Liver (tissue), 8 donors: ENCODE measurements at regions not wholly inside any gene's neighbourhood (a gene's known extent, or its start where the extent isn't known, plus 50 kb on each side); places are given as distances from the start of the nearest gene placed in this dataset.

ENCODE experiments used
- DNase-seq: peaks from one replicate; pipeline ENCODE4 v3.0.0-alpha.2; 2017; ENCODE audit warnings: low spot score
- H3K27ac ChIP-seq, 2 donors: one replicate each; pipeline ENCODE4 v1.7.0; 2013; ENCODE audit warnings: inconsistent platforms in 2 of 2, low read length in 2 of 2, control low read depth in 1 of 2, low read depth in 1 of 2, mild to moderate bottlenecking in 1 of 2
- H3K27me3 ChIP-seq, 4 donors: one replicate each; pipeline versions ENCODE4 v1.6.1 to v1.7.0; 2013; ENCODE audit warnings: low read length in 3 of 4, inconsistent platforms in 1 of 4, mild to moderate bottlenecking in 1 of 4, moderate library complexity in 1 of 4; ENCODE audit not compliant: control insufficient read depth in 4 of 4, insufficient read depth in 4 of 4
- H3K36me3 ChIP-seq, 4 donors: one replicate each; pipeline versions ENCODE4 v1.6.1 to v1.7.0; 2013; ENCODE audit warnings: low read length in 3 of 4, mild to moderate bottlenecking in 3 of 4, low read depth in 1 of 4, moderate library complexity in 1 of 4; ENCODE audit not compliant: control insufficient read depth in 4 of 4, insufficient read depth in 3 of 4
- H3K4me1 ChIP-seq, 4 donors: one replicate each; pipeline versions ENCODE4 v1.6.1 to v1.7.0; 2013; ENCODE audit warnings: low read length in 3 of 4, mild to moderate bottlenecking in 3 of 4, moderate library complexity in 1 of 4; ENCODE audit not compliant: control insufficient read depth in 4 of 4, insufficient read depth in 4 of 4
- H3K4me3 ChIP-seq, 3 donors: one replicate each; pipeline versions ENCODE4 v1.6.1 to v1.7.0; 2013; ENCODE audit warnings: low read length in 3 of 3, control low read depth in 1 of 3, low read depth in 1 of 3, mild to moderate bottlenecking in 1 of 3
- H3K9ac ChIP-seq, 2 donors: one replicate each; pipeline ENCODE4 v1.7.0; 2013; ENCODE audit warnings: low read length in 2 of 2, mild to moderate bottlenecking in 2 of 2, moderate library complexity in 2 of 2, control low read depth in 1 of 2, low read depth in 1 of 2
- H3K9me3 ChIP-seq, 4 donors: one replicate each; pipeline versions ENCODE4 v1.6.1 to v1.7.0; 2013; ENCODE audit warnings: low read length in 3 of 4; ENCODE audit not compliant: control insufficient read depth in 4 of 4
- EGR1 ChIP-seq, 2 donors: IDR thresholded peaks; 2 replicates each; pipeline ENCODE4 v1.6.1; 2016 to 2018; ENCODE audit warnings: antibody characterized with exemption in 2 of 2, low read depth in 2 of 2
- FOXA1 ChIP-seq: IDR thresholded peaks from 2 replicates; pipeline ENCODE4 v1.6.1; 2016; ENCODE audit warnings: antibody characterized with exemption
- FOXA2 ChIP-seq: IDR thresholded peaks from 2 replicates; pipeline ENCODE4 v1.6.1; 2016; ENCODE audit warnings: antibody characterized with exemption
- GABPA ChIP-seq, 2 donors: IDR thresholded peaks in 1 of 2; conservative IDR thresholded peaks in 1 of 2; 2 replicates each; pipeline ENCODE4 v1.6.1; 2016; ENCODE audit warnings: antibody characterized with exemption in 2 of 2, mild to moderate bottlenecking in 1 of 2, moderate library complexity in 1 of 2
- HNF4A ChIP-seq, 2 donors: conservative IDR thresholded peaks; 2 replicates each; pipeline ENCODE4 v1.6.1; 2016; ENCODE audit warnings: antibody characterized with exemption in 2 of 2, mild to moderate bottlenecking in 2 of 2
- HNF4G ChIP-seq: IDR thresholded peaks from 2 replicates; pipeline ENCODE4 v1.6.1; 2016; ENCODE audit warnings: antibody characterized with exemption
- JUND ChIP-seq, 2 donors: IDR thresholded peaks; 2 replicates each; pipeline ENCODE4 v1.6.1; 2016; ENCODE audit warnings: antibody characterized with exemption in 2 of 2
- NR2F2 ChIP-seq: IDR thresholded peaks from 2 replicates; pipeline ENCODE4 v1.6.1; 2016; ENCODE audit warnings: antibody characterized with exemption
- RAD21 ChIP-seq, 2 donors: IDR thresholded peaks; 2 replicates each; pipeline ENCODE4 v1.6.1; 2016; ENCODE audit warnings: antibody characterized with exemption in 2 of 2, mild to moderate bottlenecking in 2 of 2
- REST ChIP-seq: IDR thresholded peaks from 2 replicates; pipeline ENCODE4 v1.6.1; 2016; ENCODE audit warnings: antibody characterized with exemption, mild to moderate bottlenecking
- RXRA ChIP-seq, 2 donors: IDR thresholded peaks; 2 replicates each; pipeline ENCODE4 v1.6.1; 2017 to 2018; ENCODE audit warnings: antibody characterized with exemption in 2 of 2, mild to moderate bottlenecking in 1 of 2
- SP1 ChIP-seq: IDR thresholded peaks from 2 replicates; pipeline ENCODE4 v1.6.1; 2018; ENCODE audit warnings: antibody characterized with exemption, mild to moderate bottlenecking
- TAF1 ChIP-seq: conservative IDR thresholded peaks from 2 replicates; pipeline ENCODE4 v1.6.1; 2016; ENCODE audit warnings: antibody characterized with exemption, mild to moderate bottlenecking
- YY1 ChIP-seq: IDR thresholded peaks from 2 replicates; pipeline ENCODE4 v1.6.1; 2016; ENCODE audit warnings: antibody characterized with exemption, mild to moderate bottlenecking
- WGBS: extraction: QIAGEN DNeasy Blood & Tissue Kit; methylation state at CpG from one replicate; pipeline ENCODE4 v1.1.7; 2013; 5-methylcytosine and 5-hydroxymethylcytosine counted together
- TF ChIP-seq, protein P1 (sequence below): IDR thresholded peaks from 2 replicates; pipeline ENCODE4 v1.6.1; 2016; ENCODE audit warnings: antibody characterized with exemption
- TF ChIP-seq, protein P2 (sequence below): fragments of 150-350 bp; IDR thresholded peaks from 2 replicates; pipeline ENCODE4 v1.5.1; 2017; ENCODE audit warnings: improper control_type of control experiment, low read depth, low read length; ENCODE audit not compliant: missing input control
- TF ChIP-seq, protein P3 (sequence below): IDR thresholded peaks from 2 replicates; pipeline ENCODE4 v1.6.1; 2016; ENCODE audit warnings: antibody characterized with exemption
- TF ChIP-seq, protein P4 (sequence below): IDR thresholded peaks from 2 replicates; pipeline ENCODE4 v1.6.1; 2016; ENCODE audit warnings: antibody characterized with exemption
- donor health status: healthy.
- donor health status: healthy.
- donor health status: healthy.
- donor health status: healthy.
- donor health status: healthy.

GRCh38 chr3:166473501-166473900 is 636.3 kb upstream of the BCHE start:
- Histone ChIP-seq H3K4me3 (no peak overlapping the region), H3K9ac (no peak overlapping the region), H3K4me1 (no peaks in the 10 kb centered on the region), H3K27ac (no peak overlapping the region), H3K36me3 (no peaks in the 10 kb centered on the region), H3K27me3 (no peaks in the 10 kb centered on the region), H3K9me3 (no peaks in the 10 kb centered on the region)
- TF ChIP-seq HNF4G: no peak
- no peak for TF ChIP-seq HNF4A (conservative IDR thresholded peaks at IDR 0.05)
- TF ChIP-seq TAF1: no peak
- TF ChIP-seq, protein P1, sequence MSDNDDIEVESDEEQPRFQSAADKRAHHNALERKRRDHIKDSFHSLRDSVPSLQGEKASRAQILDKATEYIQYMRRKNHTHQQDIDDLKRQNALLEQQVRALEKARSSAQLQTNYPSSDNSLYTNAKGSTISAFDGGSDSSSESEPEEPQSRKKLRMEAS: no peak
- TF ChIP-seq, protein P2, sequence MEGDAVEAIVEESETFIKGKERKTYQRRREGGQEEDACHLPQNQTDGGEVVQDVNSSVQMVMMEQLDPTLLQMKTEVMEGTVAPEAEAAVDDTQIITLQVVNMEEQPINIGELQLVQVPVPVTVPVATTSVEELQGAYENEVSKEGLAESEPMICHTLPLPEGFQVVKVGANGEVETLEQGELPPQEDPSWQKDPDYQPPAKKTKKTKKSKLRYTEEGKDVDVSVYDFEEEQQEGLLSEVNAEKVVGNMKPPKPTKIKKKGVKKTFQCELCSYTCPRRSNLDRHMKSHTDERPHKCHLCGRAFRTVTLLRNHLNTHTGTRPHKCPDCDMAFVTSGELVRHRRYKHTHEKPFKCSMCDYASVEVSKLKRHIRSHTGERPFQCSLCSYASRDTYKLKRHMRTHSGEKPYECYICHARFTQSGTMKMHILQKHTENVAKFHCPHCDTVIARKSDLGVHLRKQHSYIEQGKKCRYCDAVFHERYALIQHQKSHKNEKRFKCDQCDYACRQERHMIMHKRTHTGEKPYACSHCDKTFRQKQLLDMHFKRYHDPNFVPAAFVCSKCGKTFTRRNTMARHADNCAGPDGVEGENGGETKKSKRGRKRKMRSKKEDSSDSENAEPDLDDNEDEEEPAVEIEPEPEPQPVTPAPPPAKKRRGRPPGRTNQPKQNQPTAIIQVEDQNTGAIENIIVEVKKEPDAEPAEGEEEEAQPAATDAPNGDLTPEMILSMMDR: no peak
- no peak for TF ChIP-seq REST
- TF ChIP-seq, protein P3, sequence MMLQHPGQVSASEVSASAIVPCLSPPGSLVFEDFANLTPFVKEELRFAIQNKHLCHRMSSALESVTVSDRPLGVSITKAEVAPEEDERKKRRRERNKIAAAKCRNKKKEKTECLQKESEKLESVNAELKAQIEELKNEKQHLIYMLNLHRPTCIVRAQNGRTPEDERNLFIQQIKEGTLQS: no peak
- TF ChIP-seq JUND (IDR thresholded peaks at IDR 0.05): no peak
- TF ChIP-seq FOXA2: no peak
- no peak for TF ChIP-seq NR2F2
- TF ChIP-seq RXRA (IDR thresholded peaks at IDR 0.05): no peak
- TF ChIP-seq GABPA (IDR thresholded peaks at IDR 0.05 in 1 of 2, conservative IDR thresholded peaks at IDR 0.05 in 1 of 2): no peak
- TF ChIP-seq YY1: no peak
- TF ChIP-seq EGR1 (IDR thresholded peaks at IDR 0.05; ENCODE audit: low read depth in 2 of 2): no peak
- no peak for TF ChIP-seq FOXA1
- no peak for TF ChIP-seq SP1
- WGBS: 56% methylated on average over 2 of the region's 2 CpGs
- no peak for DNase-seq

GRCh38 chr3:166472015-166472414 is 634.8 kb upstream of the BCHE start:
- 48% methylated on average over 1 of the region's 1 CpG for WGBS
- H3K36me3 ChIP-seq: no peaks in the 10 kb centered on the region
- TF ChIP-seq, protein P2: no peak
- TF ChIP-seq SP1 (no peak), HNF4A (conservative IDR thresholded peaks at IDR 0.05) (no peak), EGR1 (IDR thresholded peaks at IDR 0.05; ENCODE audit: low read depth in 2 of 2) (no peak), RAD21 (IDR thresholded peaks at IDR 0.05) (no peak), TAF1 (no peak), JUND (IDR thresholded peaks at IDR 0.05) (no peak), RXRA (IDR thresholded peaks at IDR 0.05) (no peak), HNF4G (no peak)
- TF ChIP-seq, protein P1: no peak
- TF ChIP-seq, protein P4, sequence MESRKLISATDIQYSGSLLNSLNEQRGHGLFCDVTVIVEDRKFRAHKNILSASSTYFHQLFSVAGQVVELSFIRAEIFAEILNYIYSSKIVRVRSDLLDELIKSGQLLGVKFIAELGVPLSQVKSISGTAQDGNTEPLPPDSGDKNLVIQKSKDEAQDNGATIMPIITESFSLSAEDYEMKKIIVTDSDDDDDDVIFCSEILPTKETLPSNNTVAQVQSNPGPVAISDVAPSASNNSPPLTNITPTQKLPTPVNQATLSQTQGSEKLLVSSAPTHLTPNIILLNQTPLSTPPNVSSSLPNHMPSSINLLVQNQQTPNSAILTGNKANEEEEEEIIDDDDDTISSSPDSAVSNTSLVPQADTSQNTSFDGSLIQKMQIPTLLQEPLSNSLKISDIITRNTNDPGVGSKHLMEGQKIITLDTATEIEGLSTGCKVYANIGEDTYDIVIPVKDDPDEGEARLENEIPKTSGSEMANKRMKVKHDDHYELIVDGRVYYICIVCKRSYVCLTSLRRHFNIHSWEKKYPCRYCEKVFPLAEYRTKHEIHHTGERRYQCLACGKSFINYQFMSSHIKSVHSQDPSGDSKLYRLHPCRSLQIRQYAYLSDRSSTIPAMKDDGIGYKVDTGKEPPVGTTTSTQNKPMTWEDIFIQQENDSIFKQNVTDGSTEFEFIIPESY: no peak
- no peak for DNase-seq
- no peak overlapping the region for H3K27ac ChIP-seq
- H3K4me3 ChIP-seq: no peak overlapping the region
- H3K4me1 ChIP-seq: no peaks in the 10 kb centered on the region
- no peaks in the 10 kb centered on the region for H3K9me3 ChIP-seq
- no peak overlapping the region for H3K9ac ChIP-seq
- H3K27me3 ChIP-seq: no peaks in the 10 kb centered on the region
